ENCODE measurements at regions not wholly inside any gene's neighbourhood (a gene's known extent, or its start where the extent isn't known, plus 50 kb on each side); places are given as distances from the start of the nearest gene placed in this dataset.
"Not testable (repeated sequence)": the region's sequence is repeated elsewhere in the genome, so short reads cannot be mapped to it uniquely, and the experiment has no call there.

DNA sequence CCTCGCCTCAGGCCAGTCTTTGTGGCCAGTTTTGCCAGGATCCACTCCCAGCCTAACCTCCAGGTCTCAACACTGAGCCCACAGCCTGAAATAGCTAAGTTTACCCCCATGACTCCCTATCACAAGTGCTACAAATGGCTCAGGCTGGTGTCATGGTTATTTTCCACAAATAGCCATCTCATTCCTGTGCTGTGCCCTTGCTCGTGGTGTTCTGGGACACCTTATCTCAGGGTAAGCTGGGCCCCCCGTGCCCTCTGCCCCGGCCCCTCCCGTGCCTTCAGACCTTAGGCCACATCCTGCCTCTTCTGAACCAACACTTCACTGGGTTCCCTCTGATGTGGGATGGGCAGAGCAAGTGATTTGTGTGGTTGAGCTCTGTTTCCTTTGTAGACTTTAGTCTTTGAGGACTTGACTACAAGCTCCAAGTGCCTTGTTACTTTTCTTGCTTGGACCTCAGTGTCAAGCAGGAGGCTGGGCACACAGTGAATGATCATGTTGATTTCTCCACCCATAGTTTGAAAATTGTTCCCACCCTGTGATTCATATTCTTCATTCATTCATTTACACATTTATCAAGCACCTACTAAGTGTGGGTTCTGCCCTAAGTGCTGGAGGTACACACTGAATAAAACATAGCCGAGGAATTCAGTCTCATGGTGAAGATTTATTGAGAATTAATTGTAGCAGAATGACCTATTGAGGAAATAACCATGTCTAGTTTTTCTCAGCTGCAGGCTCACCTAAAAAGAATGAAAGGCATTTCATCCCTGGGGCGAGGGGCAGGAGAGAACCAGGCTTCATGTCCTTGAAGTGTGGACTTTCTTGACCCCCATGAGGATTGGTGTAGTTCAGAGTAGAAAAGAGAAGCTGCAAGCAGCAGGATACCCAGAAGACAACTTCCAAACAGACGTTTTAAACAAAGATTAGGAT is 84.5 kb upstream of the CTNNA1 start:
- Histone ChIP-seq H3K9me2 (replicated peaks; ENCODE audit: low read depth, low read length) (no peaks in the 10 kb centered on the region), H3K9ac (ENCODE audit: low read depth, low read length, poor library complexity, severe bottlenecking) (no peak overlapping the region), H2AFZ (ENCODE audit: low read length) (no peak overlapping the region), H3K27me3 (ENCODE audit: insufficient read depth, low read length, poor library complexity, severe bottlenecking) (peaks cover 77% of the 10 kb centered on the region), H3K4me1 (ENCODE audit: insufficient read depth, low read length, poor library complexity, severe bottlenecking) (peaks cover 6% of the 10 kb centered on the region), H3K9me3 (ENCODE audit: insufficient read depth, low read depth, low read length) (no peaks in the 10 kb centered on the region), H4K20me1 (ENCODE audit: insufficient read depth, low read length, poor library complexity, severe bottlenecking) (no peaks in the 10 kb centered on the region), H3K36me3 (ENCODE audit: insufficient read depth, low read length) (no peaks in the 10 kb centered on the region), H3F3A (ENCODE audit: low read depth) (no peaks in the 10 kb centered on the region), H3K79me2 (ENCODE audit: insufficient read depth, low read length) (no peaks in the 10 kb centered on the region), H3K4me2 (ENCODE audit: low read depth, low read length, poor library complexity, severe bottlenecking) (no peak overlapping the region), H3K4me3 (ENCODE audit: low read length, poor library complexity, severe bottlenecking) (no peak overlapping the region)
- TF ChIP-seq, protein P1, sequence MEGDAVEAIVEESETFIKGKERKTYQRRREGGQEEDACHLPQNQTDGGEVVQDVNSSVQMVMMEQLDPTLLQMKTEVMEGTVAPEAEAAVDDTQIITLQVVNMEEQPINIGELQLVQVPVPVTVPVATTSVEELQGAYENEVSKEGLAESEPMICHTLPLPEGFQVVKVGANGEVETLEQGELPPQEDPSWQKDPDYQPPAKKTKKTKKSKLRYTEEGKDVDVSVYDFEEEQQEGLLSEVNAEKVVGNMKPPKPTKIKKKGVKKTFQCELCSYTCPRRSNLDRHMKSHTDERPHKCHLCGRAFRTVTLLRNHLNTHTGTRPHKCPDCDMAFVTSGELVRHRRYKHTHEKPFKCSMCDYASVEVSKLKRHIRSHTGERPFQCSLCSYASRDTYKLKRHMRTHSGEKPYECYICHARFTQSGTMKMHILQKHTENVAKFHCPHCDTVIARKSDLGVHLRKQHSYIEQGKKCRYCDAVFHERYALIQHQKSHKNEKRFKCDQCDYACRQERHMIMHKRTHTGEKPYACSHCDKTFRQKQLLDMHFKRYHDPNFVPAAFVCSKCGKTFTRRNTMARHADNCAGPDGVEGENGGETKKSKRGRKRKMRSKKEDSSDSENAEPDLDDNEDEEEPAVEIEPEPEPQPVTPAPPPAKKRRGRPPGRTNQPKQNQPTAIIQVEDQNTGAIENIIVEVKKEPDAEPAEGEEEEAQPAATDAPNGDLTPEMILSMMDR (conservative IDR thresholded peaks at IDR 0.05; ENCODE audit: low read length) = no peak
- TF ChIP-seq EZH2phosphoT487 (IDR thresholded peaks at IDR 0.05; ENCODE audit: borderline replicate concordance) = no peak

DNA sequence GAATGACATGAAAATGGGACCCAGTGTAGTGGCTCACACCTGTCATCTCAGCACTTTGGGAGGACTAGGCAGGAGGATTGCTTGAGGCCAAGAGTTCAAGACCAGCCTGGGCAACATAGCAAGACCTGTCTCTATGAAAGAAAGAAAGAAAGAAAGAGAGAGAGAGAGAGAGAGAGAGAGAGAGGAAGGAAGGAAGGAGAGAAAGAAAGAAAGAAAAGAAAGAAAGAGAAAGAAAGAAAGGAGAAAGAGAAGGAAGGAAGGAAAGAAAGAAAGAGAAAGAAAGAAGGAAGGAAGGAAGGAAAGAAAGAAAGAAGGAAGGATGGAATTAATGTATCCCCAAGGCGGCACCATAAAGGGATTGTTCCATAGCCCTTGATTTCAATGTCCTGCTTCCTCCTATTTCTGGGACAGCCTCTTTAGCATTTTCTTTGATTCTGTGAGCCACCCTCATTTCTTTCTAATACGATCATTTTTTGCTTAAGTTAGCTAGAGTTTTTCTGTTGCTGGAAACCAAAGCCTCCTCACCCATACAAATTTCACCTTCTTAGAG is 85.4 kb upstream of the CTNNA1 start:
- Histone ChIP-seq H3K4me1 (ENCODE audit: insufficient read depth, low read length, poor library complexity, severe bottlenecking) (peaks cover 13% of the 10 kb centered on the region), H3K27me3 (ENCODE audit: insufficient read depth, low read length, poor library complexity, severe bottlenecking) (peaks cover 85% of the 10 kb centered on the region)
- H3K4me3 ChIP-seq (ENCODE audit: low read length, poor library complexity, severe bottlenecking); H3K9me2 ChIP-seq (replicated peaks; ENCODE audit: low read depth, low read length); H3K9ac ChIP-seq (ENCODE audit: low read depth, low read length, poor library complexity, severe bottlenecking); H2AFZ ChIP-seq (ENCODE audit: low read length); H3K36me3 ChIP-seq (ENCODE audit: insufficient read depth, low read length); H3F3A ChIP-seq (ENCODE audit: low read depth); H3K9me3 ChIP-seq (ENCODE audit: insufficient read depth, low read depth, low read length); H4K20me1 ChIP-seq (ENCODE audit: insufficient read depth, low read length, poor library complexity, severe bottlenecking); H3K79me2 ChIP-seq (ENCODE audit: insufficient read depth, low read length); H3K4me2 ChIP-seq (ENCODE audit: low read depth, low read length, poor library complexity, severe bottlenecking): not testable (repeated sequence)

DNA sequence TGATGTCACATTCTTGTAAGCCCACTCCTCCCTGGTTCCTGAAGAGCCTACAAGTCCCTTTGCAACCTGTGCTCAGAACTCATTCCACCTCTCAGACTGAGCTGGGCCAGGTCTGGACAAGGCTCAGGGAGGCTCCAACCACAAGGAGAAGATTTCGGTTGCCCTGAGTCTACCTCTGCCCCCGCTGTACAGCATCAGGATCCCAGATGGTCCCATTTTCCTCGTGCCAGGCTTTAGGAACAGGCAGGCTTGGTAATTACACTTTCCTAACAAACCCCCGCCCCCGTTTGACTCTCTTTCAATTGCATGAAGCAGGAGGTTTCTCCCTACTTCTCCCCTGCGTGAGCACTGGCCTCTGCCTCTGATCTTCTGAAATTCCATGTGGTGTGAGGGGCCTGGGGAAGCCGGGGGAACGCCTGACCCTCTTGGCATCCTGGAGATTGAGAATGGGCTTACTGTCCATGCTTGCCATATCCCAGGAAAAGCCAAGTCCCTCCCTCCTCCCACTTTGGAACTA is 86.9 kb upstream of the CTNNA1 start:
- Histone ChIP-seq H3K4me3 (ENCODE audit: low read length, poor library complexity, severe bottlenecking) (no peak overlapping the region), H3K4me1 (ENCODE audit: insufficient read depth, low read length, poor library complexity, severe bottlenecking) (peaks cover 13% of the 10 kb centered on the region)

More for the DNA sequence above, 86.9 kb upstream of the CTNNA1 start:
- Histone ChIP-seq H3K9me2 (replicated peaks; ENCODE audit: low read depth, low read length) (no peaks in the 10 kb centered on the region), H4K20me1 (ENCODE audit: insufficient read depth, low read length, poor library complexity, severe bottlenecking) (no peaks in the 10 kb centered on the region), H2AFZ (ENCODE audit: low read length) (no peak overlapping the region), H3K36me3 (ENCODE audit: insufficient read depth, low read length) (no peaks in the 10 kb centered on the region), H3K79me2 (ENCODE audit: insufficient read depth, low read length) (no peaks in the 10 kb centered on the region), H3K9ac (ENCODE audit: low read depth, low read length, poor library complexity, severe bottlenecking) (no peak overlapping the region), H3F3A (ENCODE audit: low read depth) (no peaks in the 10 kb centered on the region), H3K4me2 (ENCODE audit: low read depth, low read length, poor library complexity, severe bottlenecking) (no peak overlapping the region), H3K9me3 (ENCODE audit: insufficient read depth, low read depth, low read length) (no peaks in the 10 kb centered on the region), H3K27me3 (ENCODE audit: insufficient read depth, low read length, poor library complexity, severe bottlenecking) (peaks cover 89% of the 10 kb centered on the region)
- TF ChIP-seq EZH2phosphoT487 (IDR thresholded peaks at IDR 0.05; ENCODE audit: borderline replicate concordance) = no peak
- TF ChIP-seq, protein P1 (conservative IDR thresholded peaks at IDR 0.05; ENCODE audit: low read length) = no peak
